Left lobe of liver (tissue), 2 donors: ENCODE measurements at regions not wholly inside any gene's neighbourhood (a gene's known extent, or its start where the extent isn't known, plus 50 kb on each side); places are given as distances from the start of the nearest gene placed in this dataset.
"Not testable (repeated sequence)": the region's sequence is repeated elsewhere in the genome, so short reads cannot be mapped to it uniquely, and the experiment has no call there.

Experiments used
- ATAC-seq: fragments of 200-7000 bp; cut with Tn5 transposase; one replicate; pipeline ENCODE4 v1.9.1; 2020; ENCODE audit warnings: mild to moderate bottlenecking, moderate library complexity
- DNase-seq: peaks from one replicate; pipeline ENCODE4 v3.0.0-alpha.2; 2020; ENCODE audit warnings: low spot score
- donor health status: DM: no; HTN: no; CAD: no; lungs with moderate emphysema.
- donor health status: DM: no; HTN: yes; CAD: no.

DNA sequence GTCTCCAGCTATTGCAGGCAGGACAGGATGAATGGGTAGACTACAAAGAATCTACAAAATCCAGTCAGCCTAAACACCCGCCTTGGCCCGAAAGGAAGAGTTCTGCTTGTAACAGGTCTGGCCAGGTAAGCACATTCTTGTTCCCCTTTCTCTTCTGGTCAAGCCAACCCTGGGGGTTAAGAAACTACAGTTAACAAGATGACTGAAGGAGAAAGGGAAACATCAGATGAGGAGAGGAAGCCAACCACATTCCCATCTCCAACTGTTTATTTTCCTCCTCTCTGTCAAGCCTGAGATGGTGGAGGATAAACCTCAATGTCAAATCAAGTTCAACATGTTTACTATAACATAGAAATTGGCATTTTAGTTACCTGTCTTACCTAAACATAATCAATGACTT lies 198.9 kb downstream of the IPMK start:
- ATAC-seq, result no peak

DNA sequence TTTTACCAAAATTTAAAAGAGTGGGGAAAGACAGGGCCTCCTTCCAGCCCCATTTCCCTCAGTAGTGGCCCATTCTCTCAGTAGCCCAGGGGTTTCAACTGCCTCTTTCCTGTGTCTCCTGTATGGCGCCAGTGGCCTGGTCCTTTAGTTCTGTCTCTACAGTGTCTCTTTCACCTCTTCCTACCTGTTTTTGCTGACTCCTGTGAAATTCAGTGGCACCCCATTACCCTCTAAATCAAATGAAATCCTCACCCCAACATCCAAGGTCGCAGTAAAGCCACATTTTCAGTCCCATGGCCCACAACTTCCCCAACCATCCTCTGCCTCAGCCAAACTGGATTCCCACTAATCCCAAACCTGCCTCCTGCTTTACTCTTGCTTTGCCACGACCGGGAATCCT lies 200.7 kb downstream of the IPMK start:
- DNase-seq, result no peak
- no peak for ATAC-seq

More for the DNA sequence above, 198.9 kb downstream of the IPMK start:
- no peak for DNase-seq

DNA sequence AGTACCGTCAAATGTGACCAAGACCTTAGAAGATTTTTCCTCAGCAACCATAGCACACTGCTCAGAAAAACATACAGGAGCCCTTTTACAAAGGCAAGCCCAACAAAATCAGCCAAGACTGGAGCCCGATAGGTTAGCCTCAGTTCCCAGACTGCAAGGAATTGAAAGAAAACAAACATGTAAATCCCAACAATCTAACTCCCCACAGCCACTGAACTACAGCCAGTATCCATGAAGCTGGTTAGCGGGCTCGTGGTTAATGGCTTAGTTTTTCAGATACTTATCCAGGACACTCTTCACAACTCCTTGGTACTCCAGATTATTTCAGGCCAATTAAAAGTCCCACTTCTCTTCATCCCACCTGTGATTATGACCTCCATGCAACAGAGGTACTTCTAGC lies 201.6 kb downstream of the IPMK start:
- no peak for ATAC-seq
- no peak for DNase-seq

DNA sequence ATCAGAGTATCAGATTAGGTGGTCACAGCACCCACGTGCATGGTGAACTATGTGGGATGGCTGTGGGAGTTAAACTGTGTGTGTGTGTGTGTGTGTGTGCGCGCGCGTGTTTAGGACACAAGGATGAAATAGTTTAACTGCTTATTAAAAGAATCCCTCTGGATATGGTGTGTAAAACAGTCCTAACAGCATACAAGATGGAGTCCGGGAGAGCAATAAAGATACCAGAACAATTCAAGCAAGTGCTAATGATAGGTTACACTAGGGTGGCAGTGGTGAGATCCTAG lies 202.2 kb downstream of the IPMK start:
- no peak for DNase-seq
- no peak for ATAC-seq

DNA sequence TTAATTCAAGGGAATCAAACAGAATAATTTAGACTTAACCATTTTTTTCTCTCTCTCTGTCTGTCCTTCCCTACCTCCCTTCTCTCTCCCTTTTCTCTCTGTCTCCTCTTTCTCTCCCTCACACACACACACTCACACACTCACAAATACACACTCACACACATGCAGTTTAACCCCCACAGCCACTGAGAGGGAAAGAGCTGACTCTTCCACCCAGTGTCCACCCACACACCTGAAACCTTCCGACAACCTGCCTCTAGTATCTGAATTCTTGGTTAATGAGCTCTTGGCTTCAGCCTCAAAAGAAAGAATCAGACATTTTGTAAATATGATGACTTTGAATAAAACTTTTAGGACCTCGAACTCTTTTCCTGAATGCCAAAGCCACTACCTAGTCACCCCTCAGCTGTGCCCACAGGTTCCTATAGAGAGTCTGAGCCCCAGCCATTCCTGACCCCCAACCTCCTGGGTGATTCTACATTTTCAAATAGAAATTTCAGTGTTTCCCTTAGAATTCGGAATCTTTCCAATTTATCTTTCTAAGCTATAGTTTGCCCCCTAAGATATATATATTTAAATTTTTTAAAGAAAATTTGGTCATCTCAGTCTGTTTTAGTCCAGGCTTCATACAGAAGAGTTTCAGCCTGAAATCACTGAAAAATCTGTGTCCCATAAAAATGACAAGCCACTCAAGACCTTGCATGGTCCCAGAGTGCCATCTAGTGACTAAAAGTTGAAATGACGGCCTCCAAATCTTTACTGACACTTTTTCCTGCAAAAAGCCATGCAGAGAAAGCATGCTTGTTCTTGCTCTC lies 202.8 kb downstream of the IPMK start:
- peak; percentile 90 for ATAC-seq
- no peak for DNase-seq

DNA sequence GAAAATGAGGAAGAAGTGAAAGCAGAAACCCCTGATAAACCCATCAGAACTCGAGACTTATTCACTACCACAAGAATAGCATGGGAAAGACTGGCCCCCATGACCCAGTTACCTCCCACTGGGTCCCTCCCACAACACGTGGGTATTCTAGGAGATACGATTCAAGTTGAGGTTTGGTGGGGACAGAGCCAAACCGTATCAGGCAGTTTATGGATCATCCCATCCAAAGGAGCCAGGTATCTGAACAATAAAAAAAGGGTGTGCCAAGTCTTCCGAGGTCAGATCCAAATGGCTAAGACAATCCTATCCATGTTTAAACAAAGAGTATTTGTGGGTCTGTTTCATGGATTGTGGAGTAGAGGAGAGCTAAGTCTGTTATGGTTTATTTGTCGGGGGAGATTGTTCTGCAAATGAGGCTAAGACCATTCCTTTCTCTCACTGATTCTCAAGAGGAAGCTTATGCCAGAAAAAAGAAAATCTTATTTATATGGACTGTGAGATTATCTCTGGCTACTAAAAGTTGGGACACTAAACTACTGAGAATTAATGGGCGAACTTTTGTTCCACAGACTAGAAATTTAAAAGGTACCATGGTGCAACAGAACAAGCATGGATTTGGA lies 203.7 kb downstream of the IPMK start:
- DNase-seq (no peak), ATAC-seq (no peak)

DNA sequence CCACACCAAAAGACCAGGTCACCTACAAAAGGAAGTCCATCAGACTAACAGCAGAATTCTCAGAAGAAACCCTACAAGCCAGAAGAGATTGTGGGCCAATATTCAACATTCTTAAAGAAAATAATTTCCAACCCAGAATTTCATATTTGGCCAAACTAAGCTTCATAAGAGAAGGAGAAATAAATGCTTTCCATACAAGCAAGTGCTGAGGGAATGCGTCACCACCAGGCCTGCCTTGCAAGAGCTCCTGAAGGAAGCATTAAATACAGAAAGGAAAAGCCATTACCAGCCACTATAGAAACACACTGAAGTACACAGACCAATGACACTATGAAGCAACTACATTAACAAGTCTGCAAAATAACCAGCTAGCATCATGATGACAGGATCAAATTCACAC lies 209.0 kb downstream of the IPMK start:
- not testable (repeated sequence) for ATAC-seq, DNase-seq

DNA sequence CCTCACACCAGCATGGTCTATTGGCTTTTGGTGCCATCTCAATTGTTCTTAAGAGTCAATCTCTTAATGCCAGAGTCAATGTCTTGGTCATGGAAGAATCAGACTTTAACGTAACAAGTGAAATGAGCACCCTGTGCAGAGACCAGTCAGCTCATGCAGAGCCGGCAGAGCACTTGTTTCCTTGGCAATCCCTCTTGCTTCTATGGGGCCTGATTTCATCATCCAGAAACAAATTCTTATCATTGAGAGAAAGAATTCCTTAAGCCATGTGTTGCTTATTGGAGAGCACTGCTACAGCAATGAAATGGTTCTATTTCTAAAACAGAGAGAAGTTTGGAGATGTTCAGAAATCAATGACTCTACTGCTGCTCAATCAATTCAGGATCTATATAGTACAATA lies 212.8 kb downstream of the IPMK start:
- DNase-seq (no peak), ATAC-seq (no peak)

DNA sequence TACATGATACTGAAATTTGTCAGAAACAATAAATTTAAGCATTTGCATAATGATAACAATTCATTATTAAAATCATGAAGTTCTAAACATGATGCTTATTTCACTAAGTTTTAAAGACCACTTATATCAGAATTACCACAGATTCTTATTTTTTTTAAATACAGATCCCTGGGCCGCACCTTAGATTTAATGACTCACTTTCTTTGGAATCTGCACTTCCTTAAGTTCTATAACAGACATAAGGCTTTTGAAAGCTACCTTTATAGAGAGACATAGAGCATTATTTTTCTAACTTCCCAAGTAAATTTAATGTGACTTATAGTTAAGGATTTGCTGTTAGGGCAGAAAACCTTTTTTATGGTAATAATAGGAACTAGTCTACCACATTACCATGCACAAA lies 214.9 kb downstream of the IPMK start:
- DNase-seq, result no peak
- no peak for ATAC-seq

DNA sequence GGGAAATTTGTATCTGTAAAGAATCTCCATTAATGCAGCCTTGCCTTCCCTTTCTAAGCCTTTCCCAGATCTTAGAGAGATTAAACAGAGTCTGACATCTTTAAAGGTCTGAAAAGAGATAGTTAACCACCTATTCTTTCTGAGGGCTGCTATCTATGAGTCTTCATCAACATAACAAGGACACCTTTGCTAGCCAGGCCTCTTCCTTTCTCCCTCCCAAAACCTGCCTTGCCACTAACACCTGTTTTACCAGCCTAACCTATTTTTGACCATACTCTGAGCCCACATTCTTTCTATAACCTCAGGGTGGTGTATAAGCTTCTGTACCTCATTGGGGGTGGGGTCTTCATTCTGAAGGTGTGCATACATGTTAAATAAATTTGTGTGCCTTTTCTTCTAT lies 217.1 kb downstream of the IPMK start:
- ATAC-seq (no peak), DNase-seq (no peak)

DNA sequence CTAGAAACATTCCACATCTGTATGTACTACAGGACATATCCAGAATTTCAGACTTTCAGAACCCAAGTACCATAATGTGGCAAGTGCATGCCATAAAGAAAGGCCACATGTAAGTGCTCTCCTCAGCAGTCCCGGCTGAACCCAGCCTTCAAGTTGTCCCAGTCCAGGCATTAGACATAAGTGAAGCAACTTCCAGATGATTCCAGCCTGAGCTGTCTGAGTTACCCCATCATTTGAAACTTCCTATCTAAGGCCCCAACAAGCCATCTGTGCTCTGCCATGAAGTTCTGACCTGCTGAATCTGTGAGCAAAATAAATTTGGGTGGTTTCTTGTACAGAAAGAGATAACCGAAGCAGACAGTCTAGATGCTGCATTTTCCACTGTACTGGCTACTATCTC lies 218.8 kb downstream of the IPMK start:
- DNase-seq (no peak), ATAC-seq (no peak)

DNA sequence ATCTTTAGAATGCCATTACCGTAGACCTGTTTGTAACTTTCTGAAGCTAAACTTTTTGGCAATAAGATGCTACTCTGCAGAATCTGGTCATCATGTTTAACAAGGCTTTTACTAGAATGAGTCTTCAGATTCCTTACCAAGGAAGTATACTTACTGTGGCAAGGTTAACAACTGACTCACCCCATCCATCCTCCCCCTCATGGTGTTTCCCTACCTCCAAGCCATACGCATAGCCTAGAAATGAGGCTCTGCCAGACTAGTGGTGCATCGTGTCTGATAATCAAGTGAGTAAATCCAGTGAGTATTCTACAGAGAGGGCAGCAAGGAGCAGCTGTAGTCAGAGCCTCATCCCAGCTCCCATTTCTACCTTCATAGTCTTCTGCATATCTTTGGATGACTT lies 223.6 kb downstream of the IPMK start:
- DNase-seq (no peak), ATAC-seq (no peak)

DNA sequence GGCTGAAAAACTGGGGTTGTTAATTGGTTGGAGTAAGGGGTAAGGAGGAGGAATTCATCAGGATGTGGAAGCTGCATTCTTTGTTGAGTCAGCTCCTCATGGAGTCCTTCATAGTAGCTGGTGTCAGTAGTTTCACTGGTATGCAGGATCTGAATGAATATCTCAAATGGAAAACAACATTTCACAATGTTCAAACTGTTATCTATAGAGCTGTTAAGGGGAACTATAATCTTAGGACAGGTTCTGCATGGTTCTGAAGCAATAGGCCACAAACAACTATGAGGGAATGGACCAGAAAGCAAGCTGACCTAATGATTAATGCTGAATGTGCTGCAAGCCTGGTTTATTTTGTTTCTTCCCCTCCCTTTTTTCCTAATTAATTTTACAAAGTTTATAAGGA lies 225.8 kb downstream of the IPMK start:
- ATAC-seq, result no peak

DNA sequence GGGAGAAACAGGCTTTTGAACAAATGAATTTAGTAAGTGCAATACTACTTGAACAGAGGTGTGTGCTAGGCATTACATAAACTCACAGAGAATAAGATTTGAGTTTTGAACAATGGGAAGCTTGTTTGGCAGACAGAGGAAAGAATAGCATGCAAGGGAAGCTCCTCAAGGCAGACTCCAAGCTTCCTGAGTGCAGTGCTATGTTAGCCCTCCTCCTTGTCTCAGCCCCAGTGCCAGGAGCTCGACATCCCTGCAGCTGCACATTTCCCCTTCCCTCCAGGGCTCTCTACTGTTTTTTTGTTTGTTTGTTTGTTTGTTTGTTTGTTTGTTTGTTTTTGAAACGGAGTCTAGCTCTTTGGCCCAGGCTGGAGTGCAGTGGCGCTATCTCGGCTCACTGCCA lies 237.5 kb downstream of the IPMK start:
- no peak for ATAC-seq
- DNase-seq, result no peak

More for the DNA sequence above, 225.8 kb downstream of the IPMK start:
- DNase-seq, result no peak

DNA sequence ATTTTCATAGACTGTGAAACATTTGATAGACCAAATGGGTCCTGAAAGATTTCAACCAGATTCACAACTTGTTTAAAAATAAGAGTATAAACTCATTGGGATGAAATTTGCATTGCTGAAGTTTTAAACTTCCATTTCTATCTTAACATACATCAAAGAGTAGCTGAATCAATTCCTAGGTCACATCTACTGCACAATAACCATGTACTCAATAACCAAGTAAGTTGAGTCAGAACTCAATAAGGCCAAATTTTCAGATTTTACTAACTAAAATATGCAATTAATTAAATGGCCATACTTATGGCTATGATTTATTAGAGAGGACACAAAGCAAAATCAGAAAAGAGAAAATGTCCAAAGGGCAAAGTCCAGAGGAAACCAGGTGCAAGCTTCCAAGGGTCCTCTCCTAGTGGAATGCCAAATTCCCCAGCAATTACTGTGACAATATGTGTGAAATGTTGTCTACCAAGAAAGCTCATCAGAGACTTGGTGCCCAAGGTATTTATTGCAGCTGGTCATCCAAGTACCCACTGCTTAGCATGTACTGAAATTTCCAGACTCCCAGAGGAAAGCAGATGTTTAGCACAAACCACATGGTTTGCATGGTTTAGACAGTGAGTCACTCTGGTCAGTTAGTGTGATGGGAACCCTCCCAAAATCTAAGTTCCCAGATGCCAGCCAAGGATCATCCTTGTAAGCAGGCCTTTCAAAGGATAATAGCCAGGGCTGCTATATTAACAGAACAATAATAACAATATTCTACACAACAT lies 238.9 kb downstream of the IPMK start:
- ATAC-seq (no peak), DNase-seq (no peak)

DNA sequence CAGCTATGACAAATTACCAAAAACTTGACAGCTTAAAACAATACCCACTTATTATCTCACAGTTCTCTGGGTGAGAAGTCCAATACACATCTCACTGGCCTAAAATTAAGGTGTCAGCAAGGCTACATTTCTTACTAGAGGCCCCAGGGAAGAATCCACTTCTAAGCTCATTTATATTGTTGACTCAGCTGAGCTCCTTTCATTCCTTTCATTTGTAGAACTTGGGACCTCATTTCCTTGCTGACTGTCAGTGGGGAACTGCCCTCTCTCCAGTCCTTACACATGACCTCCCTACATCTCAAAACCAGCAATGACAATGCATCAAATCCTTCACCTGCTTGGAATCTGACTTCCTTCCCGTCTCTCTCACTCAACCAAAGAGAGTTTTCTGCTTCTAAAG lies 240.3 kb downstream of the IPMK start:
- DNase-seq, result no peak
- no peak for ATAC-seq

DNA sequence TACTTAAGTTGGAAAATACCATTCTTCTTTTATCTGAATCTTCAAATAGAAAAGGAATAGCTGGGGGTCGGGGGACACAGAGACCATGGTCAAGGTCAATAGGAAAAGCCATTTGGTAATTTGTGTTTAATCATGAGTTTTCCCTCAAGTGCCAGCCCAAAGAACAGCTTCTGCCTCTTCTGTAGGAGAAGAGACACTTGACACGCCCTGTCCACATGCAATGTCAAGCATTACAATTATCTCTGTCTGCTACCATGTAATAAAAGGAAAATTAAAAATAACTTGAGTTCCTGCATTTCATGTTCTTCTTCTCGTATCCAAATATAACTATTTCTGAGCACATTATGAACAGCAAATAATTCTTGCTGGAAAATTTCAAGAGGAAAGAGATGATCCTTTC lies 241.7 kb downstream of the IPMK start:
- DNase-seq (no peak), ATAC-seq (no peak)

DNA sequence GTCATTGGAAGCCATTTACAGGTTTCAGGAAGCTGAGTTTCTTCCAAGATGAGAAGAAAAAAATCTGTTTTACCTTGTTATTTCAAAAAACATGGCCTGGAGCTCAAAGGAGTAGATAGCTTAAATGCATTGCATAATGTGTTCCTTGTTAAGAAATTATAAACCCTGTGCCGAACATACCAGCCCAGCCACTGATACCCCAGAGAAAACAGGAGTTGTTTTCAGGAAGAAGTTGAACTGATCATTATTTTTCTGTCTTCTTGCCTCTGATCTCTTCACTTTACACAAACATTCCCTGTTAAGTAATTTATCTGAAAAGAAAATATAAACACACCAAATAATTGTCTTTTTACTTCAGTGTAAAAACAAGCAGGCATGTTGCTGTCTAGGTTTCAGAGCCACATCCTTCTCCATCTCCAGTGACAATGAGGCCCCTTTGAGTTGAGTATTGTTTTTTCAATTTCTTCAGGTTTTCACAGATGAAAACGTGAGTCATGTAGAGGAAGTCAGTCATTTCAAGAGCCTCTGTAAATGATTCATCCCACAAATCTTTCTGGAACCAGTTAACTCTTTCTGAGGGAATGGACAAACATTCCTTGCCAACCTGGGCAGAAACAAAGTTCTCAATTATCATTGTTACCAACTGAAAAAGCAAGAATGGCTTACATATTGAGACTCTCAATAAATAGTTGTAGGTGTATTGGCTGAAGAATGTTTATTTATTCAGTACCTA lies 244.2 kb downstream of the IPMK start:
- DNase-seq, result no peak
- no peak for ATAC-seq

DNA sequence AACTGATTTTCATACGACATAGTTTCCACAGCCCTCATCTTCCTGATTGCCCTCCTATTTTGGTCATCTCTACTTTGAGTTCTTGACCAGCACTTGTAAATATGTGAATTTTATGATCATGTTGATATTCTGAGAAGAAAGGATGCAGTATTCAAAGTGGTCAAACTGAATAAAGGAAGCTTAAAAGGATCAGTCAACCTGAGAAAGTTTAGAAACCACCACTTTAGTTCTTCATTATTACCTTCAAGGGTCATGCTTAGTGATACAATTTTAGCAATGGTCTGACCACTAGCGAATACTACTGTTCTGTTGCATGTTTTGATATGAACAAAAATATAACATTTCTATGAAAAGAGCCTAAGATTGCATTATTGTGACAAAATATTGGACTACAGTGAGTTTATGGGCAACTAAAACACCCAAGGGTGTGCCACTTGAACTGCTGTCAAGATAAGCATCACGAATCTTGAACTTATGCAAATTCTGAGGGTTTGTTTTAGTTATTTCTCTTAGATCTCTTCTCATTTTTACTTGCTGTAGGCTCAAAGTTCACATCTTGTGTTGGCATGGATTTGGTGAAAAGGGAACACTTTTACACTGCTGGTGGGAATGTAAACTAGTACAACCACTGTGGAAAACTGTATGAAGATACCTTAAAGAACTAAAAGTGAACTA lies 247.7 kb downstream of the IPMK start:
- ATAC-seq (no peak), DNase-seq (no peak)

DNA sequence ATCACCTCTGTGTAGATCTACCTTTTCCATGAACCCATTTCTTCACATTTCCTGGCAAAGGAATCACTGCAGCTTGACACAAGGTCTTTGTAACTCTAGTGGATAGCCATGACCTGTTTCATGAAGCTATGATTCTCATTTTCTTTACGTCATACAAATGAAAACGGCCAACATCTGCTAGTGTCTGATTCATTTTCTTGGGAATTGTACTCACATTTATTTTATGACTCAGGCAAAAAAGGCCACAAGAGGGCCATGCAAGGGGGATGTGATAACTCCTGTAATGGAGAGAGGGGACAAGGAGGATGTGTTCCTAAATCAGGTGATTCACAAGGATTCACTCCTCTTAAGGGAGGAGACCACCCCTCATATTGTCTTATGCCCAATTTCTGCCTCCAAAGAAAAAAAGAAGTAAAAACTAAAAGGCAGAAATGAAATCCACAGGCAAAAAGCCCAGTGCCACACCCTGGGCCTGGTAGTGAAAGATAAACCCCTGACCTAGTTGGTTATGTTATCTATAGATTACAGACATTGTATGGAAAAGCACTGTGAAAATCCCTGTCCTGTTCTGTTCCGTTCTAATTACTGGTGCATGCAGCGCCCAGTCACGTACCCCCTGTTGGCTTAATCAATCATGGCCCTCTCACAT lies 249.9 kb downstream of the IPMK start:
- DNase-seq, result no peak
- ATAC-seq, result no peak

DNA sequence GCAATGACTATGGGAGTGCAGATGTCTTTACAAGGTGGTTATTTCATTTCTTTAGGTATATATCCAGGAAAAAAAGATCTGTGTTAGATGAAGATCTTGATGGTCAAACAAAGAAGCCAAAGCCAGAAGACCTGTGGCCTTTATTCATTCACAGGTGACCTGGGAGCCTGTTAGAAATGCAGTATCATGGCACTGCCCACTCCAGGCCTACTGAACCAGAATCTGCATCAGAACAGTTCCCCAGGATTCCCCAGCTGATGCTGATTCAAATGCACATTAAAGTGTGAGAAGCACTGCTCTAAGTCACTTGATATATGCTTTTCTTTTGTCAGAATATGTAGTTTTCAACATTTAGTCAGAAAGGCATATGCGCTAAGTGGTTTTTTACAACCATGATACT lies 251.1 kb downstream of the IPMK start:
- DNase-seq (no peak), ATAC-seq (no peak)
